ENCODE measurements at regions not wholly inside any gene's neighbourhood (a gene's known extent, or its start where the extent isn't known, plus 50 kb on each side); places are given as distances from the start of the nearest gene placed in this dataset.

DNA sequence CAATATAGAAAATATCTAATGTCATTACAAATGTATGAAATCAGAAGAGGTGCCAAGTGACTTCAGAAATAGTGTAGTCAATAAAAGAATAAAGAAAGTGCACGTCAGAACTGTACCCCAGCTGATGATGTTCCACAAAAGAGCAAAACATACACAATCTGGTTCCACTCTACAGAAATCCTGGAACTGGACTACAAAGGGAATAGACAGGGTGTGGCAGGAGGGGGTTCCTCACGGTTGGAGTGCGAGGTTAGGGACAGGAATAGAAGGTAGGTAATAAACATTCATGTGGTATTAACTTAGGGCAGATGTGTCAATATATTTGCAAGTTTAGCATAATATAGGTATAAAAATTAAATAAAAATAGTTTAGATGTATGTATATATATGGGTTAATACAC, 103.3 kb upstream of the GOLGA6L6 start:
- FAIRE-seq: no peak
- DNase-seq (ENCODE audit: low read depth in 1 of 2, low spot score in 1 of 2): no peak

DNA sequence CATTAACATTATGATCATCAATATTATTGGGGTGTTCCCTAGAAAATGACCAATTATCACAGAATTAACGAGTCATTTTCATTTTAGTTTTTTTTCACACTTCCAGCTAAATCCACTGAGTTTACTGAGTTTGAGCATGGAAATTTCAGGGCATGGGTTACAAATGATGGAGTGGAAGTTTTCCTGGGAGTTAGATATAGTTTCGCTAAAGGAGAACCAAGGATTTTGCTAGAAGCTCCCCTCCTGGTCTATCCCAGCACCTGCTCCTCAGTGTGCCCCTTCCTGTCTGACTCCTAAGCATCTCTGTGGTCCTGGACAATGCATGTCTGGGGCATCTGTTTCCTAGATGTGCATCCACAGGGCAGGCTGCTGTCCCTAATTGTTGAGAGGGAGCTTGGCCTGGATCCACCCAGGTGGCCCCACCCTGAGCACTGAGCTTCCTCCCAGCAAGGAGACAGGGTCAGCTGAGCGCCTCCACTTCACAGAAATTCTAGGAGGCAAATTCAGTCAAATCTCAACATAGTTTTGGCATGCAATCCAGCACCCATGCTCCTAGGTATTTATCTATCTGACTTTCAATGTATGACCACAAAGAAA, 102.3 kb upstream of the GOLGA6L6 start:
- ChIA-PET CTCF (interaction anchor here (0.6 to 1.6 kb wide), 4 partner anchors 7 to 287 kb away, joined by 3 to 5 read pairs (median 4); no protein-coding TSS in a partner anchor), POLR2A (no interaction called here)
- Histone ChIP-seq H3K4me3 (no peak overlapping the region), H3K27ac (no peak overlapping the region), H3K9me3 (peaks cover 18% of the 10 kb centered on the region; the same call in 2 of the 3 replicates), H3K4me1 (no peaks in the 10 kb centered on the region), H3K4me2 (no peak overlapping the region)
- no peak for ATAC-seq
- no peak for FAIRE-seq
- WGBS (ENCODE audit: missing lambda C conversion rate): 6% methylated on average over 3 of the region's 3 CpGs
- no peak for DNase-seq (ENCODE audit: low read depth in 1 of 2, low spot score in 1 of 2)
- peak; percentile 39; the same call in 1 of the 2 replicates for TF ChIP-seq POLR2A (IDR thresholded peaks at IDR 0.05; ENCODE audit: low read length)
- no peak for TF ChIP-seq SMC3 (IDR thresholded peaks at IDR 0.05)

More for the DNA sequence above, 103.3 kb upstream of the GOLGA6L6 start:
- ATAC-seq: no peak
- 6% methylated on average over 3 of the region's 3 CpGs for WGBS (ENCODE audit: missing lambda C conversion rate)
- Histone ChIP-seq H3K4me2 (no peak overlapping the region), H3K4me1 (no peaks in the 10 kb centered on the region), H3K27ac (no peak overlapping the region), H3K4me3 (no peak overlapping the region), H3K9me3 (peaks cover 18% of the 10 kb centered on the region; the same call in 2 of the 3 replicates)
- ChIA-PET CTCF (interaction anchor here (0.9 kb wide), 1 partner anchor 288 kb away, joined by 5 read pairs; no protein-coding TSS in a partner anchor), POLR2A (no interaction called here)
- TF ChIP-seq, protein P1, sequence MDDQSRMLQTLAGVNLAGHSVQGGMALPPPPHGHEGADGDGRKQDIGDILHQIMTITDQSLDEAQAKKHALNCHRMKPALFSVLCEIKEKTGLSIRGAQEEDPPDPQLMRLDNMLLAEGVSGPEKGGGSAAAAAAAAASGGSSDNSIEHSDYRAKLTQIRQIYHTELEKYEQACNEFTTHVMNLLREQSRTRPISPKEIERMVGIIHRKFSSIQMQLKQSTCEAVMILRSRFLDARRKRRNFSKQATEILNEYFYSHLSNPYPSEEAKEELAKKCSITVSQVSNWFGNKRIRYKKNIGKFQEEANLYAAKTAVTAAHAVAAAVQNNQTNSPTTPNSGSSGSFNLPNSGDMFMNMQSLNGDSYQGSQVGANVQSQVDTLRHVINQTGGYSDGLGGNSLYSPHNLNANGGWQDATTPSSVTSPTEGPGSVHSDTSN (IDR thresholded peaks at IDR 0.05): no peak
- TF ChIP-seq MYC (IDR thresholded peaks at IDR 0.05; ENCODE audit: borderline replicate concordance, low read length) (no peak), PHF8 (IDR thresholded peaks at IDR 0.05; ENCODE audit: borderline replicate concordance, low read depth) (no peak), CBX8 (IDR thresholded peaks at IDR 0.05) (no peak), SMC3 (IDR thresholded peaks at IDR 0.05) (no peak), POLR2A (IDR thresholded peaks at IDR 0.05; ENCODE audit: low read length) (no peak)

DNA sequence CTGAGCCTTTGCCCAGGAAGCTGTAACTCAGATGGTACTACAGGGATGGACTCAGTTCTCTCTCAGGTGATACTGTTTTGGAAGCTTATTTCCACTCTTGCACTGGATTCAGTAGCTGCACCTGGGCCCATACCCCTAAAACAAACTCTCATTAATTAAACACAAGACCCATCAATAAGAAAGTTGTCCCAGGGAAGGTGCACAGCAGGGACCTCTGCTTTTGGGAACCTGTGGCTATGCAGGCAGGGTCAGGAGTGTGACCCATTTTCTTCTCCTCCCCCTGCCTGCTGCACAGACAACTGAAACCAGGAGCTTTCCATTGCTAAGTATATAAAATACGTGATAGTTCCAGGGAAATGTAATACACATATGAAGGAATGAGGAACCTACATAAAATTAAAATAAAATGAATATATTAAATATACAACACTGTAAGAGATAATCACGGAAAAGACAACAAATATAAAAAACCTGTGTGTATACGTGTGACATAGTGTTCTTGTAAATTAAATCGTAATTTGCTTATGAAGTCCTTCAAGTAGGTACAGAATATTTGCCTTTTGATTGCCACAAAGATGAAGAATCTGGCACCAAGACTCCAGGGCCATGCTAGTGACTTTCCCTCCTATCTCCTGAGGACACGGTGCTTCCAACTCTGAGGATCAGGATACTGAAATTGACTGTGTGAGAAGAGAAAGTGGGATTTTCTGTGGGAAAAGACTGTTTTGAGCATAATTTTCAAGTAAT, 101.6 kb upstream of the GOLGA6L6 start:
- Histone ChIP-seq H3K4me1 (no peaks in the 10 kb centered on the region), H3K27ac (no peak overlapping the region), H3K4me3 (no peak overlapping the region), H3K4me2 (no peak overlapping the region), H3K9me3 (peaks cover 18% of the 10 kb centered on the region; the same call in 2 of the 3 replicates)
- ATAC-seq (no peak), DNase-seq (ENCODE audit: low read depth in 1 of 2, low spot score in 1 of 2) (no peak), FAIRE-seq (no peak)
- TF ChIP-seq POLR2A (IDR thresholded peaks at IDR 0.05; ENCODE audit: low read length) (no peak), NR3C1 (IDR thresholded peaks at IDR 0.05) (peak; percentile 14; the same call in 1 of the 3 replicates), CHD2 (IDR thresholded peaks at IDR 0.05; ENCODE audit: low read length, partially characterized antibody) (no peak)
- WGBS (ENCODE audit: missing lambda C conversion rate): 6% methylated on average over 5 of the region's 5 CpGs
- CTCF ChIA-PET: interaction anchor here (1.2 to 1.6 kb wide), 2 partner anchors 8 to 10 kb away, joined by 3 to 4 read pairs; no protein-coding TSS in a partner anchor
- POLR2A ChIA-PET: no interaction called here

DNA sequence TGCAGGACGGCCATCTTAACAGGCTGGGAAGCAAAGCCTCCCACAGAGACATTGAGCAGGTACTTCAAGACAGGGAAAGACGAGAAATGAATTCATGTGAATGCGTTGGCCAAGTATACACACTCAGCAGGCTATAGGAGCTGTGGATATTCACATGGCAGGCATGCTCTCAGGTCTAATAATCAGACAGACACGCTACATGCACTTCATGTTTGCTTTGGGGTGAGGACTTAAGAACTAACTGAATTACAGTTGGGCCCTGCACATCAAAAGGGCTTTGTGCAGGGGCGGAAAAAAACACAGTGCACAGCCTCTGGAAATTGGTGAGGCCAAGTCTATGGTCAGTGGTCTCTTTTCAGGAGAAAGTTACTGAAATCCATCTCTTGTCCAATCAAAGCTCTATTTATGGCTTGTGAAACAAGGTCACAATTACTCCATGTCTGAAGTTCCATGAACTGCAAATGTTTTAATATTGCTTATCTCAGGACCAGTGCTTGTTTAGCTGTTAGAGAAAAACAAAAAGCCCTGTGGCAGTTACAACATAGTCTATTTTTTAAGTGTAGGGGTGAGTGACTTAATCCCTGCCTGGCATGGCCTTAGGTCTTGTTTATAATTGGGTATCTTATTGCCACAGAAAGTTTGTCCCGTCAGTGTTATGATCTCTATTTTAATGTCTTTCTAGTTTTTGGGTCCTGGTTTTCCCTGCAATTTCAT, 100.6 kb upstream of the GOLGA6L6 start:
- H3K4me3 ChIP-seq: no peak overlapping the region
- H3K27ac ChIP-seq: no peak overlapping the region
- ChIA-PET POLR2A (no interaction called here), CTCF (interaction anchor here (1.6 kb wide), 1 partner anchor 9 kb away, joined by 4 read pairs; no protein-coding TSS in a partner anchor)
- H3K9me3 ChIP-seq: peaks cover 18% of the 10 kb centered on the region; the same call in 2 of the 3 replicates
- no peak overlapping the region for H3K4me2 ChIP-seq
- ATAC-seq: no peak
- WGBS (ENCODE audit: missing lambda C conversion rate): 3% methylated on average over 6 of the region's 6 CpGs
- no peak for DNase-seq (ENCODE audit: low read depth in 1 of 2, low spot score in 1 of 2)
- H3K4me1 ChIP-seq: no peaks in the 10 kb centered on the region
- no peak for FAIRE-seq
- TF ChIP-seq, protein P1 (IDR thresholded peaks at IDR 0.05): no peak
- TF ChIP-seq, protein P2, sequence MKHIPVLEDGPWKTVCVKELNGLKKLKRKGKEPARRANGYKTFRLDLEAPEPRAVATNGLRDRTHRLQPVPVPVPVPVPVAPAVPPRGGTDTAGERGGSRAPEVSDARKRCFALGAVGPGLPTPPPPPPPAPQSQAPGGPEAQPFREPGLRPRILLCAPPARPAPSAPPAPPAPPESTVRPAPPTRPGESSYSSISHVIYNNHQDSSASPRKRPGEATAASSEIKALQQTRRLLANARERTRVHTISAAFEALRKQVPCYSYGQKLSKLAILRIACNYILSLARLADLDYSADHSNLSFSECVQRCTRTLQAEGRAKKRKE (CRISPR knock-in tag; IDR thresholded peaks at IDR 0.05; ENCODE audit: low read depth): no peak
- TF ChIP-seq EHMT2 (IDR thresholded peaks at IDR 0.05; ENCODE audit: low read depth) (no peak), NFE2L2 (conservative IDR thresholded peaks at IDR 0.05; ENCODE audit: low read length) (no peak), ZSCAN20 (CRISPR knock-in tag; IDR thresholded peaks at IDR 0.05) (no peak), FOSB (CRISPR knock-in tag; IDR thresholded peaks at IDR 0.05) (no peak), TFCP2L1 (CRISPR knock-in tag; IDR thresholded peaks at IDR 0.05) (no peak), RAD21 (conservative IDR thresholded peaks at IDR 0.05 in 1 of 2, IDR thresholded peaks at IDR 0.05 in 1 of 2) (no peak), FOXS1 (CRISPR knock-in tag; IDR thresholded peaks at IDR 0.05) (no peak), TP53 (CRISPR knock-in tag; IDR thresholded peaks at IDR 0.05) (no peak), HOXB5 (CRISPR knock-in tag; IDR thresholded peaks at IDR 0.05) (no peak)
- TF ChIP-seq, protein P3, sequence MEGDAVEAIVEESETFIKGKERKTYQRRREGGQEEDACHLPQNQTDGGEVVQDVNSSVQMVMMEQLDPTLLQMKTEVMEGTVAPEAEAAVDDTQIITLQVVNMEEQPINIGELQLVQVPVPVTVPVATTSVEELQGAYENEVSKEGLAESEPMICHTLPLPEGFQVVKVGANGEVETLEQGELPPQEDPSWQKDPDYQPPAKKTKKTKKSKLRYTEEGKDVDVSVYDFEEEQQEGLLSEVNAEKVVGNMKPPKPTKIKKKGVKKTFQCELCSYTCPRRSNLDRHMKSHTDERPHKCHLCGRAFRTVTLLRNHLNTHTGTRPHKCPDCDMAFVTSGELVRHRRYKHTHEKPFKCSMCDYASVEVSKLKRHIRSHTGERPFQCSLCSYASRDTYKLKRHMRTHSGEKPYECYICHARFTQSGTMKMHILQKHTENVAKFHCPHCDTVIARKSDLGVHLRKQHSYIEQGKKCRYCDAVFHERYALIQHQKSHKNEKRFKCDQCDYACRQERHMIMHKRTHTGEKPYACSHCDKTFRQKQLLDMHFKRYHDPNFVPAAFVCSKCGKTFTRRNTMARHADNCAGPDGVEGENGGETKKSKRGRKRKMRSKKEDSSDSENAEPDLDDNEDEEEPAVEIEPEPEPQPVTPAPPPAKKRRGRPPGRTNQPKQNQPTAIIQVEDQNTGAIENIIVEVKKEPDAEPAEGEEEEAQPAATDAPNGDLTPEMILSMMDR (IDR thresholded peaks at IDR 0.05): no peak
- TF ChIP-seq, protein P4, sequence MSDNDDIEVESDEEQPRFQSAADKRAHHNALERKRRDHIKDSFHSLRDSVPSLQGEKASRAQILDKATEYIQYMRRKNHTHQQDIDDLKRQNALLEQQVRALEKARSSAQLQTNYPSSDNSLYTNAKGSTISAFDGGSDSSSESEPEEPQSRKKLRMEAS (IDR thresholded peaks at IDR 0.05): no peak
